WI38 (cell line): ENCODE measurements at regions not wholly inside any gene's neighbourhood (a gene's known extent, or its start where the extent isn't known, plus 50 kb on each side); places are given as distances from the start of the nearest gene placed in this dataset.

ENCODE experiments used
- H3K4me3 ChIP-seq: 2 replicates; pipeline ENCODE4 v1.5.1; 2011; ENCODE audit warnings: low read depth, mild to moderate bottlenecking, control low read depth, low read length
- CTCF ChIP-seq: IDR thresholded peaks from 2 replicates; pipeline ENCODE4 v1.5.1; 2012; ENCODE audit warnings: low read depth, mild to moderate bottlenecking, control low read depth, low read length

DNA sequence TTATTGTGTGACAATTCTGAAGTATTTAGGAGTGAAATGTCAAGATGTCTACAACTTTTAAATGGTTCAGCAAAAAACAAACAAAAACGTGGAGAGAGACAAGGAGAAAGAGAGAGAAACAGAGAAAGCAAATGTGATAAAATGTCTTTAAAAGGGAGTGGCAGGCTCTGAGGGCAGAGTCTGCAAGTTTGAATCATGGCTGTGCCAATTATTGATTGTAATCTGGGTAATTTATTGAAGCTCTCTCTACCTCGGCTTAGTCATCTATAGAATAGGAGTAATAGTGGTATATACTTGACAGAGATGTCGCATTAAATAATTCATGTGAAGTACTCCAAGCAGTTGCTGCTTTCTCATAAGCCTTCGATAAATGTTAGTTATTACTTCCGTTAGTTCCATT lies 61.3 kb upstream of the ARID1B start:
- no peak overlapping the region for H3K4me3 ChIP-seq
- no peak for TF ChIP-seq CTCF

GRCh38 chr6:156713548-156713947 lies 63.6 kb upstream of the ARID1B start:
- H3K4me3 ChIP-seq: no peak overlapping the region
- no peak for TF ChIP-seq CTCF

GRCh38 chr6:156710479-156710878 lies 66.7 kb upstream of the ARID1B start:
- no peak for TF ChIP-seq CTCF
- no peak overlapping the region for H3K4me3 ChIP-seq

GRCh38 chr6:156707818-156708217 lies 69.4 kb upstream of the ARID1B start:
- no peak overlapping the region for H3K4me3 ChIP-seq
- TF ChIP-seq CTCF: no peak

DNA sequence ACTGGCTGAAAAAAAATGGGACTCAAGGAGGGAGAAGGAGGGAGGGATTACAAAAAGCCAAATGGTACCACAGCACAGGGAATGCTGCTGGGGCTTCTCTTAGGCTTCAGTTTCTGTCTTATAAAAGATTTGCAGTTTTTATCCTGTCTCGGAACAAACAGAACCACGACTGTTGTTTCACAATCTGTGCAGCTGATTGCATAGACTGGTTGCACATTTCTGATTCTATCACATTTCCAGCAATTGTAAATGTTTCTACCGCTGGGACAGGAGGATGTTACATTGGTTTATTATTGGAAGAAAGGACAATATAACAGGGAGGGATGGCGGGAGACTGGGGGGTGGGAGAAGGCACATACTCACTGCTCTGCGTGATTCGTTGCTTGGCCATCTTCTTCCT lies 73.5 kb upstream of the ARID1B start:
- H3K4me3 ChIP-seq: no peak overlapping the region
- no peak for TF ChIP-seq CTCF

DNA sequence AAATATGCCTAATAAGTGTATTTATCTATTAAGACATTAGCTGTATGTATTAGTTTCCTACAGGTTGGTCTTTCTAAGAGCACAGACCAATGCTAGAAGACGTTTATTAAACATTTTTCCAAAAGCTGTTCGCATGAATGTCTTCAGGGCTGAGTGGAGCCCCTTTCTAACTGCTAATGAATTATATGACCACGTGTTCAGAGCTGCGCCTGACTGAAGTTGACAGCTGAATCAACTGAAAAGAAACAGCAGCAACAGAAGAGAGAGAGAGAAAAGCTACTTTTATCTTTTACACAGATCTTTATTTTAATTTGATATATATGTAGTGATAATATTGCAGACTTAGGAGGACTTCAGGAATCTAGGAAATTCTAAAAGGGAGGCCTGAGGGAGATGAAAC lies 75.2 kb upstream of the ARID1B start:
- no peak for TF ChIP-seq CTCF
- no peak overlapping the region for H3K4me3 ChIP-seq

GRCh38 chr6:156700440-156701057 lies 76.6 kb upstream of the ARID1B start:
- no peak for TF ChIP-seq CTCF
- H3K4me3 ChIP-seq: no peak overlapping the region
